Peyer's patch (tissue), 4 donors: ENCODE measurements at regions not wholly inside any gene's neighbourhood (a gene's known extent, or its start where the extent isn't known, plus 50 kb on each side); places are given as distances from the start of the nearest gene placed in this dataset.

Experiments used
- POLR2A ChIP-seq, 2 donors: fragments of 450-650 bp; IDR thresholded peaks; one replicate each; pipeline ENCODE4 v1.5.1; 2017; ENCODE audit warnings: antibody characterized with exemption in 2 of 2, mild to moderate bottlenecking in 2 of 2, moderate library complexity in 2 of 2
- TF ChIP-seq, protein P1 (sequence below), 6 experiments: fragments of 450-650 bp in 4 of 6; fragments of 200-600 bp in 2 of 6; sonication (generic) in 1 of 6; IDR thresholded peaks; one replicate each; pipeline ENCODE4 v1.5.1; 2017 to 2019; ENCODE audit warnings: antibody characterized with exemption in 6 of 6, mild to moderate bottlenecking in 3 of 6, moderate library complexity in 1 of 6

GRCh38 chr3:164832216-164832615, 246.1 kb downstream of the SI start:
- TF ChIP-seq, protein P1, sequence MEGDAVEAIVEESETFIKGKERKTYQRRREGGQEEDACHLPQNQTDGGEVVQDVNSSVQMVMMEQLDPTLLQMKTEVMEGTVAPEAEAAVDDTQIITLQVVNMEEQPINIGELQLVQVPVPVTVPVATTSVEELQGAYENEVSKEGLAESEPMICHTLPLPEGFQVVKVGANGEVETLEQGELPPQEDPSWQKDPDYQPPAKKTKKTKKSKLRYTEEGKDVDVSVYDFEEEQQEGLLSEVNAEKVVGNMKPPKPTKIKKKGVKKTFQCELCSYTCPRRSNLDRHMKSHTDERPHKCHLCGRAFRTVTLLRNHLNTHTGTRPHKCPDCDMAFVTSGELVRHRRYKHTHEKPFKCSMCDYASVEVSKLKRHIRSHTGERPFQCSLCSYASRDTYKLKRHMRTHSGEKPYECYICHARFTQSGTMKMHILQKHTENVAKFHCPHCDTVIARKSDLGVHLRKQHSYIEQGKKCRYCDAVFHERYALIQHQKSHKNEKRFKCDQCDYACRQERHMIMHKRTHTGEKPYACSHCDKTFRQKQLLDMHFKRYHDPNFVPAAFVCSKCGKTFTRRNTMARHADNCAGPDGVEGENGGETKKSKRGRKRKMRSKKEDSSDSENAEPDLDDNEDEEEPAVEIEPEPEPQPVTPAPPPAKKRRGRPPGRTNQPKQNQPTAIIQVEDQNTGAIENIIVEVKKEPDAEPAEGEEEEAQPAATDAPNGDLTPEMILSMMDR (IDR thresholded peaks at IDR 0.05), result no peak
- TF ChIP-seq POLR2A (IDR thresholded peaks at IDR 0.05), result no peak
